ENCODE measurements at regions not wholly inside any gene's neighbourhood (a gene's known extent, or its start where the extent isn't known, plus 50 kb on each side); places are given as distances from the start of the nearest gene placed in this dataset.

- Mint-ChIP-seq H3K27ac (ENCODE audit: unreplicated experiment) (no peak overlapping the region), H3K27me3 (ENCODE audit: low read depth) (peaks cover under 1% of the 10 kb centered on the region), H3K9me3 (no peaks in the 10 kb centered on the region), H3K4me1 (no peaks in the 10 kb centered on the region), H3K4me3 (no peak overlapping the region), H3K36me3 (ENCODE audit: low read depth) (no peaks in the 10 kb centered on the region)
- no peak for TF ChIP-seq CTCF (conservative IDR thresholded peaks at IDR 0.05)
- DNase-seq (ENCODE audit: low read depth, low spot score) = no peak
These were observed 277.4 kb downstream of the NPIPA8 start for GRCh38 chr16:18059089-18059488.

- no peak for TF ChIP-seq CTCF (conservative IDR thresholded peaks at IDR 0.05)
- Mint-ChIP-seq H3K9me3 (no peaks in the 10 kb centered on the region), H3K4me1 (no peaks in the 10 kb centered on the region), H3K27ac (ENCODE audit: unreplicated experiment) (no peak overlapping the region), H3K27me3 (ENCODE audit: low read depth) (peaks cover under 1% of the 10 kb centered on the region), H3K36me3 (ENCODE audit: low read depth) (no peaks in the 10 kb centered on the region), H3K4me3 (no peak overlapping the region)
- DNase-seq (ENCODE audit: low read depth, low spot score) = no peak
These were observed 281.1 kb downstream of the NPIPA8 start for GRCh38 chr16:18055411-18055916.

GRCh38 chr16:18050777-18051176, 285.8 kb downstream of the NPIPA8 start:
- TF ChIP-seq CTCF (conservative IDR thresholded peaks at IDR 0.05) = no peak
- H3K27me3 Mint-ChIP-seq (ENCODE audit: low read depth) = peaks cover 29% of the 10 kb centered on the region
- no peaks in the 10 kb centered on the region for H3K9me3 Mint-ChIP-seq

GRCh38 chr16:18050234-18050633, 286.3 kb downstream of the NPIPA8 start:
- Mint-ChIP-seq H3K36me3 (ENCODE audit: low read depth) (no peaks in the 10 kb centered on the region), H3K4me3 (no peak overlapping the region), H3K4me1 (no peaks in the 10 kb centered on the region), H3K9me3 (no peaks in the 10 kb centered on the region), H3K27ac (ENCODE audit: unreplicated experiment) (no peak overlapping the region), H3K27me3 (ENCODE audit: low read depth) (peaks cover 34% of the 10 kb centered on the region)
- no peak for DNase-seq (ENCODE audit: low read depth, low spot score)
- no peak for TF ChIP-seq CTCF (conservative IDR thresholded peaks at IDR 0.05)

More at GRCh38 chr16:18050777-18051176, 285.8 kb downstream of the NPIPA8 start:
- no peak for DNase-seq (ENCODE audit: low read depth, low spot score)
- Mint-ChIP-seq H3K4me1 (no peaks in the 10 kb centered on the region), H3K36me3 (ENCODE audit: low read depth) (no peaks in the 10 kb centered on the region), H3K27ac (ENCODE audit: unreplicated experiment) (no peak overlapping the region), H3K4me3 (no peak overlapping the region)

- peaks cover 40% of the 10 kb centered on the region for H3K27me3 Mint-ChIP-seq (ENCODE audit: low read depth)
- no peaks in the 10 kb centered on the region for H3K4me1 Mint-ChIP-seq
- DNase-seq (ENCODE audit: low read depth, low spot score) = no peak
- H3K27ac Mint-ChIP-seq (ENCODE audit: unreplicated experiment) = no peak overlapping the region
- H3K4me3 Mint-ChIP-seq = no peak overlapping the region
- no peaks in the 10 kb centered on the region for H3K9me3 Mint-ChIP-seq
- H3K36me3 Mint-ChIP-seq (ENCODE audit: low read depth) = no peaks in the 10 kb centered on the region
- TF ChIP-seq CTCF (conservative IDR thresholded peaks at IDR 0.05) = no peak
These were observed 286.9 kb downstream of the NPIPA8 start for GRCh38 chr16:18049547-18050133.
